T-helper 1 cell treated with Interleukin-12 subunit alpha and Interleukin-12 subunit beta and Interleukin-4 antibody, amounts not matched to agents 30 ng/mL and 1 ng/mL, for 36 hours (primary cell): ENCODE measurements at regions not wholly inside any gene's neighbourhood (a gene's known extent, or its start where the extent isn't known, plus 50 kb on each side); places are given as distances from the start of the nearest gene placed in this dataset.
"Not testable (repeated sequence)": the region's sequence is repeated elsewhere in the genome, so short reads cannot be mapped to it uniquely, and the experiment has no call there.

Experiments used
- intact Hi-C: fragments of 100-400 bp; cut with micrococcal nuclease; formaldehyde crosslinking; loops from one replicate; pipeline ENCODE4 v1.15.1; 2024

GRCh38 chr6:1156411-1156810 is 155.5 kb upstream of the FOXQ1 start:
- intact Hi-C loops, result not testable (repeated sequence)

DNA sequence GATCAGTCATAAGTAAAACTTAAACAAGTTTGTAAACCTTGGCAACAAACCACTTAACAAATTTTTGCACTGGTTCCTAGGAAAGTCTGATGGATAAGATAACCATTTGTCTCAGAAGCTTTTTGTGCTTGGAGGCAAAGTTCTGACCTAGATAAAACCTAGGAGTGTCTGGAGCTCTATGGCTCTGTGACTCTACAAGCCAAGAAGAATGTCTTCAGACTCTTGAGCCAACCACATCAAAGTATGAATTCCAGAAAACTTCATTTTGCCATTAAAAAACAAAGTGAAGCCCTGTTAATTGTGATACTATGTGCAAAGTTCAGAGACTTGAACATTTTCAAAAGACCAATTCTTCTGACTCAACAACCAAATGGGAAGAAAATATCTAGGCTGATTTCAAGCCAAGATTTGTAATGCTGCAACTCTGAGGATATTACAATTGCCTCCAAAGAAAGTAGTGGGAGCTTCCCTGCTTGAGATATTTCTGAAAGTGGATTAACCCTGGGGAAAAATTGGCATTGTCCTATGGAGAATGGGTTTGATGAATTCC is 158.1 kb upstream of the FOXQ1 start:
- intact Hi-C loops, result no loop called here

DNA sequence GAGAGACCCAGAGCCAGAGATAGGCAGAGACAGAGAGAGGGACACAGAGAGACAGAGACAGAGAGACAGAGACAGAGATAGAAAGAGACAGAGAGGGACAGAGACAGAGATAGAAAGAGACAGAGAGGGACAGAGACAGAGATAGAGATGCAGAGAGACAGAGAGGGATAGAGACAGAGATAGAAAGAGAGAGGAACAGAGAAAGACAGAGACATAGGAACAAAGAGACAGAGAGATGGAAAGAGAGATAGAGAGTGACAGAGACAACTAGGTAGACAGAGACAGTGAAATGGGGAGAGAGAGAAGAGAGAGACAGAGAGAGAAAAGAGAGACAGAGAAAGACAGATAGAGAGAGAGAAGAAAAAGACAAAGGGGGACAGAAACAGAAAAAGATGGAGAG is 165.4 kb upstream of the FOXQ1 start:
- intact Hi-C loops, result no loop called here

DNA sequence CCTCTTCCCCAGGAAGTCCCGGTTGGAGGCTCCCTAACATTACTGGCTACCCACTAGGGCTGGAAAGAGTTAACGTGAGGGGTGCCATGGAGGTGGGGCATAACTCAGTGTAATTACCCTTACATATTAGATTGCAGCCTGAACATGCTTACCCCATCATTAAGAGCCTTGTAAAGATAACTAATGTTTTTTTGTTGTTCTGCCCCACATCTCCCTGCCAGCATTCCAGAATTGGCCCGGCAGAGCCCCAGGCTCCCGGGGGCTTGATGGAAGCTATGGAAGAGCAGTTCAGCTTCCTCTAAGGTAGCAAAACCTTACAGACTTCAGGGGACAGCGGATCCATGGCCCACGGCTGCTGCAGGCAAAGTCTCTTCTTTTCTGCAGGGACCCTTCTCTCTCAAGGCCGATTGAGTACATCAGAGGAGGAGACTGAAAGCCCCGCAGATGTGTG is 166.1 kb upstream of the FOXQ1 start:
- intact Hi-C loops, result no loop called here

- intact Hi-C loops, result no loop called here
Observed at GRCh38 chr6:1144842-1145767, 166.8 kb upstream of the FOXQ1 start.

- intact Hi-C loops, result no loop called here
Observed at GRCh38 chr6:1143655-1144054, 168.2 kb upstream of the FOXQ1 start.

DNA sequence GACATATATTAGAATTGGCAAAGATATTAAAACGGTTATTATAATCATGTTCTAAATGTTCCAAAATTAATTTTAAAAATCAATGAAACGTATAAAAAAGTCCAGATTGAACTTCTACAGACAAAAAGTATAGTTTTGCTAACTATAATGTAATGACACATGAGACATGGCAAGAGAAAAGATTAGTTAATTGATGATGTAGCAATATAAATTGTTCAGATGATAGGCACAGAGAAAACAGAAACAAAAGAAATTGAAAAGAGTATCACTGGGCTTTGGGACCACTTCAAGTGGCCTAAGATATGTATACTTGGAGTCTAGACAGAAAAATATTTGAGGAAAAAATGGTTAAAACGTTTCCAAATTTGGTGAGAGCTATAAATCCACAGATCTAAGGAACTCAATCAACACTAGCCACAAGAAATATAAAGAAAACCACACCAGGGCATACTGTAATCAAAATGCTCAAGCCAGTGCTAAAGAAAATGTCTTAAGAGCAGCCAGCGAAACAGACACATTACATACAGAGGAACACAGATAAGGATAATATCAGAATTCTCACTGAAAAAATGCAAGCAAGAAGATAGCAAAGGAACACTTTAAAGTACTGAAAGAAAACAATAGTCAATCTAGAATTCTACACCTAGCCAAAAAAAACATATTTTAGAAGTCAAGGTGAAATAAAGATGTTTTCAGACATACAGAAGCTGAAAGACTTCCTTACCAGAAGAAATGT is 172.6 kb upstream of the FOXQ1 start:
- intact Hi-C loops, result no loop called here

DNA sequence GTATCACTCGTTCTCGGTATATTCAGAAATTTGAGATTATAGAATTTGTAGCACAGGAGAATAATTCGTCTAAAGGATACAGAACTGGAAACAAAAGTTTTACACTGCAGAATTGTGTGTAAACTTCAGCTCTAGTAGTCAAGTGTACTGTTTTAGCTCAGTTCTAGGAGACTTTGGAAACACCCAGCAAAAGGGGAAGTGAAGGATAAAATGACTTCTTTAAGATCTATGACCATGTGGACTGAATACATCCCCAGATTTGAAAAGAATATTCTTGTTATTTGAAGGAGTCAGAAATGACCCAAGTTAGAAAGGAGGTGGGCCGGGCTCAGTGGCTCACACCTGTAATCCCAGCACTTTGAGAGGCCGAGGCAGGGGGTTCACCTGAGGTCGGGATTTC is 174.0 kb upstream of the FOXQ1 start:
- intact Hi-C loops, result no loop called here

GRCh38 chr6:1136827-1137226 is 175.1 kb upstream of the FOXQ1 start:
- intact Hi-C loops, result no loop called here

DNA sequence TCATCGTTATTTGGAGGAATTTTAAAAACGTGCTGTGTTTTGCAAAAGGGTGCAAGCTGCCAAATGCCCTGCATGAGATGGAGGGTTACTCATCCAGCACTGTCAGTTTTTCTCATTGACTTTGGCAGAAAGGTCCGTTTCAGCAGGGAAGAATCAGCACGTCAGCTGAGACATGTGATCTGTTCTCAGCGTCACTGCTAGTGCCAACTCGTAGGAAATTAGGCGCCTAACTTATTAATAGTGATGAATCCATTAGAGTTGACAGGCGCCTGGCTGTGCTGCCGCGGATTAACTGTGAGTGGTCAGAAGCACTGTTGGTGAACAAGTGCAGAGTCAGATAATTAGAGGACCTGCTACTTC is 175.5 kb upstream of the FOXQ1 start:
- intact Hi-C loops, result no loop called here

GRCh38 chr6:1135726-1136414 is 176.0 kb upstream of the FOXQ1 start:
- intact Hi-C loops, result no loop called here

GRCh38 chr6:1131285-1132079 is 180.4 kb upstream of the FOXQ1 start:
- intact Hi-C loops, result no loop called here

GRCh38 chr6:1130709-1131108 is 181.2 kb upstream of the FOXQ1 start:
- intact Hi-C loops, result no loop called here

DNA sequence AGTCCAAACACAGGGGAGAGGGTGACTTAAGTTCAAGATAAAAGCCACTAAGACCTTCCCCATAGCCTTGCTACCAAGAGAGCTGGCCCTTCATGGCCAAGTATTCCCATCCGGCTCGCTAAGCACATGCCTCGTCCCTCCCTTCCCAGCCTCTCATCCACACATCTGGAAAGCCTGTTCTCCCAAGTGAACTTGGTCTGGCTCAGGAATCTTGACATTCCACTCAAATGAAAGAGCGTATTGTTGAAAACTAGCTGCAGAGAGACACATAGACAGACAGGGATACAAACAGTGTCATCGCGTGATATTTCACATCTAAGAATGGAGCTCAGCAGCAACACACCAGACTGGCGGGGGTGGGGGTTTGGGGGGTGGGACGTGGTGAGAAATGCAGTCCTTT is 182.8 kb upstream of the FOXQ1 start:
- intact Hi-C loops, result no loop called here

GRCh38 chr6:1127597-1128288 is 184.2 kb upstream of the FOXQ1 start:
- intact Hi-C loops, result no loop called here

- intact Hi-C loops, result no loop called here
Observed at GRCh38 chr6:1127129-1127528, 184.8 kb upstream of the FOXQ1 start.

DNA sequence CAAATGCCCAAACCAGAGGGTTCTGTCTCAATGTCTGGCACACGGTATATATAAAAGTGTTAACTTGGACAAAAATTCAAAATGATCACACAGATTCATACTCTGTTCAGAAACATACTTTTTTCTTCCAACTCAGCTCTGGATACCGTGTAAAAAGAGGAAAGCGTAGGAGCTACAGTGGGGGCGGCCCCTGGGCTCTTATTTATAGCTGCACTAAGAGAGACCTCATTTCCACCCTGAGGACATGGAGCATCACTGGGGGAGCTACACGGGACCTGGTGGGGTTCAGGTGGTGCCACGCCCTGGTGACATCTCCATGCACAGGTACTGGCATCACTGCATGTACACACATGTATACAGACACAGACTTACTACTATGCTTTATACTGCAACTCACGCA is 185.9 kb upstream of the FOXQ1 start:
- intact Hi-C loops, result no loop called here

GRCh38 chr6:1125297-1125696 is 186.6 kb upstream of the FOXQ1 start:
- intact Hi-C loops, result no loop called here

GRCh38 chr6:1124885-1125284 is 187.0 kb upstream of the FOXQ1 start:
- intact Hi-C loops, result no loop called here
